Ascending aorta (tissue), 2 donors: ENCODE measurements at regions not wholly inside any gene's neighbourhood (a gene's known extent, or its start where the extent isn't known, plus 50 kb on each side); places are given as distances from the start of the nearest gene placed in this dataset.

Experiments used
- DNase-seq, 2 donors: peaks; one replicate each; pipeline ENCODE4 v3.0.0-alpha.2; 2019; ENCODE audit warnings: low spot score in 2 of 2
- H3K27ac ChIP-seq, 2 donors: fragments of 200-600 bp; sonication (generic); one replicate each; pipeline ENCODE4 v1.5.1; 2016 to 2017; ENCODE audit warnings: mild to moderate bottlenecking in 1 of 2
- H3K27me3 ChIP-seq: fragments of 200-600 bp; sonication (generic); one replicate; pipeline ENCODE4 v1.5.1; 2017
- H3K36me3 ChIP-seq, 2 donors: fragments of 200-600 bp; sonication (generic); one replicate each; pipeline ENCODE4 v1.5.1; 2016
- H3K4me1 ChIP-seq, 2 donors: fragments of 200-600 bp; sonication (generic); one replicate each; pipeline ENCODE4 v1.5.1; 2016 to 2017; ENCODE audit warnings: mild to moderate bottlenecking in 1 of 2
- H3K4me3 ChIP-seq, 2 donors: fragments of 200-600 bp; sonication (generic); one replicate each; pipeline ENCODE4 v1.5.1; 2016 to 2017; ENCODE audit warnings: mild to moderate bottlenecking in 1 of 2
- H3K9me3 ChIP-seq, 2 donors: fragments of 200-600 bp; sonication (generic); one replicate each; pipeline ENCODE4 v1.5.1; 2016
- CTCF ChIP-seq, 3 experiments: fragments of 200-600 bp in 2 of 3; fragments of 450-650 bp in 1 of 3; sonication (generic) in 2 of 3; IDR thresholded peaks; one replicate each; pipeline ENCODE4 v1.5.1; 2016 to 2019; ENCODE audit warnings: antibody characterized with exemption in 3 of 3, mild to moderate bottlenecking in 1 of 3, moderate library complexity in 1 of 3
- intact Hi-C: fragments of 100-400 bp; cut with DNase I; formaldehyde crosslinking; loops from one replicate; pipeline ENCODE4 v1.15.1; 2023

GRCh38 chr15:61387675-61388074 is 158.6 kb upstream of the RORA start:
- H3K9me3 ChIP-seq = no peaks in the 10 kb centered on the region
- no peaks in the 10 kb centered on the region for H3K36me3 ChIP-seq
- no peaks in the 10 kb centered on the region for H3K27me3 ChIP-seq
- no peak for TF ChIP-seq CTCF (IDR thresholded peaks at IDR 0.05)
- H3K4me1 ChIP-seq = no peaks in the 10 kb centered on the region
- no peak overlapping the region for H3K27ac ChIP-seq
- H3K4me3 ChIP-seq = no peak overlapping the region
- intact Hi-C loops = no loop called here
- DNase-seq = no peak

GRCh38 chr15:61383421-61383820 is 154.3 kb upstream of the RORA start:
- no peaks in the 10 kb centered on the region for H3K4me1 ChIP-seq
- H3K4me3 ChIP-seq = no peak overlapping the region
- no peaks in the 10 kb centered on the region for H3K36me3 ChIP-seq
- no peak for TF ChIP-seq CTCF (IDR thresholded peaks at IDR 0.05)
- H3K27me3 ChIP-seq = no peaks in the 10 kb centered on the region
- intact Hi-C loops = no loop called here
- no peaks in the 10 kb centered on the region for H3K9me3 ChIP-seq
- H3K27ac ChIP-seq = no peak overlapping the region
- DNase-seq = no peak

- Histone ChIP-seq H3K4me1 (no peaks in the 10 kb centered on the region), H3K36me3 (no peaks in the 10 kb centered on the region), H3K9me3 (no peaks in the 10 kb centered on the region), H3K4me3 (no peak overlapping the region), H3K27me3 (no peaks in the 10 kb centered on the region), H3K27ac (no peak overlapping the region)
- DNase-seq = no peak
- intact Hi-C loops = no loop called here
- no peak for TF ChIP-seq CTCF (IDR thresholded peaks at IDR 0.05)
Observed at GRCh38 chr15:61382927-61383326, 153.8 kb upstream of the RORA start.

GRCh38 chr15:61381501-61381900 is 152.4 kb upstream of the RORA start:
- TF ChIP-seq CTCF (IDR thresholded peaks at IDR 0.05) = no peak
- DNase-seq = no peak
- intact Hi-C loops = no loop called here
- H3K4me3 ChIP-seq = no peak overlapping the region
- H3K27me3 ChIP-seq = no peaks in the 10 kb centered on the region
- no peaks in the 10 kb centered on the region for H3K36me3 ChIP-seq
- H3K27ac ChIP-seq = no peak overlapping the region
- H3K4me1 ChIP-seq = no peaks in the 10 kb centered on the region
- H3K9me3 ChIP-seq = no peaks in the 10 kb centered on the region

GRCh38 chr15:61380270-61380669 is 151.2 kb upstream of the RORA start:
- H3K27ac ChIP-seq = no peak overlapping the region
- no peaks in the 10 kb centered on the region for H3K36me3 ChIP-seq
- no peak for DNase-seq
- no peaks in the 10 kb centered on the region for H3K27me3 ChIP-seq
- no peak overlapping the region for H3K4me3 ChIP-seq
- intact Hi-C loops = no loop called here
- H3K4me1 ChIP-seq = no peaks in the 10 kb centered on the region
- H3K9me3 ChIP-seq = no peaks in the 10 kb centered on the region
- TF ChIP-seq CTCF (IDR thresholded peaks at IDR 0.05) = no peak

GRCh38 chr15:61379005-61379404 is 149.9 kb upstream of the RORA start:
- no peak overlapping the region for H3K27ac ChIP-seq
- DNase-seq = no peak
- no peak overlapping the region for H3K4me3 ChIP-seq
- intact Hi-C loops = no loop called here
- no peak for TF ChIP-seq CTCF (IDR thresholded peaks at IDR 0.05)
- H3K36me3 ChIP-seq = no peaks in the 10 kb centered on the region
- H3K4me1 ChIP-seq = no peaks in the 10 kb centered on the region
- no peaks in the 10 kb centered on the region for H3K9me3 ChIP-seq
- H3K27me3 ChIP-seq = no peaks in the 10 kb centered on the region
